KG1 (cell line): ENCODE measurements at regions not wholly inside any gene's neighbourhood (a gene's known extent, or its start where the extent isn't known, plus 50 kb on each side); places are given as distances from the start of the nearest gene placed in this dataset.
"Not testable (repeated sequence)": the region's sequence is repeated elsewhere in the genome, so short reads cannot be mapped to it uniquely, and the experiment has no call there.

Experiments used
- DNase-seq: peaks from one replicate; lab custom pipeline; 2025; lab: John Stamatoyannopoulos, UW

GRCh38 chr2:7094231-7094741, 177.1 kb downstream of the RNF144A start:
- no peak for DNase-seq

GRCh38 chr2:7096726-7097352, 179.6 kb downstream of the RNF144A start:
- no peak for DNase-seq

- DNase-seq = peak; percentile 30
Measured at GRCh38 chr2:7097353-7097895, 180.2 kb downstream of the RNF144A start.

GRCh38 chr2:7098816-7099215, 181.6 kb downstream of the RNF144A start:
- DNase-seq = no peak

GRCh38 chr2:7099687-7100086, 182.5 kb downstream of the RNF144A start:
- not testable (repeated sequence) for DNase-seq

- no peak for DNase-seq
Measured at GRCh38 chr2:7102826-7103225, 185.6 kb downstream of the RNF144A start.

GRCh38 chr2:7108792-7109532, 191.8 kb downstream of the RNF144A start:
- no peak for DNase-seq

- no peak for DNase-seq
Measured at GRCh38 chr2:7109533-7109885, 192.3 kb downstream of the RNF144A start.

GRCh38 chr2:7111626-7112025, 194.4 kb downstream of the RNF144A start:
- DNase-seq = no peak

- DNase-seq = no peak
Measured at GRCh38 chr2:7115364-7115763, 198.2 kb downstream of the RNF144A start.

GRCh38 chr2:7115906-7116305, 198.7 kb downstream of the RNF144A start:
- no peak for DNase-seq

GRCh38 chr2:7116511-7116910, 199.3 kb downstream of the RNF144A start:
- DNase-seq = no peak

- no peak for DNase-seq
Measured at GRCh38 chr2:7117076-7117475, 199.9 kb downstream of the RNF144A start.

GRCh38 chr2:7118606-7119131, 201.5 kb downstream of the RNF144A start:
- no peak for DNase-seq

- DNase-seq = no peak
Measured at GRCh38 chr2:7119132-7119835, 202.1 kb downstream of the RNF144A start.

GRCh38 chr2:7121851-7122250, 204.6 kb downstream of the RNF144A start:
- DNase-seq = no peak

GRCh38 chr2:7127156-7127555, 209.9 kb downstream of the RNF144A start:
- no peak for DNase-seq

GRCh38 chr2:7127687-7128086, 210.5 kb downstream of the RNF144A start:
- no peak for DNase-seq

- no peak for DNase-seq
Measured at GRCh38 chr2:7131261-7131660, 214.0 kb downstream of the RNF144A start.

- DNase-seq = no peak
Measured at GRCh38 chr2:7132753-7133152, 215.5 kb downstream of the RNF144A start.

GRCh38 chr2:7133521-7133920, 216.3 kb downstream of the RNF144A start:
- no peak for DNase-seq

- no peak for DNase-seq
Measured at GRCh38 chr2:7140306-7140705, 223.1 kb downstream of the RNF144A start.
